GM18861 (cell line): ENCODE measurements at regions not wholly inside any gene's neighbourhood (a gene's known extent, or its start where the extent isn't known, plus 50 kb on each side); places are given as distances from the start of the nearest gene placed in this dataset.
"Not testable (repeated sequence)": the region's sequence is repeated elsewhere in the genome, so short reads cannot be mapped to it uniquely, and the experiment has no call there.

Source experiments
- ATAC-seq: cut with Tn5 transposase; IDR thresholded peaks from one replicate; pipeline ENCODE4 v1.9.1; 2021; ENCODE audit not compliant: unreplicated experiment

DNA sequence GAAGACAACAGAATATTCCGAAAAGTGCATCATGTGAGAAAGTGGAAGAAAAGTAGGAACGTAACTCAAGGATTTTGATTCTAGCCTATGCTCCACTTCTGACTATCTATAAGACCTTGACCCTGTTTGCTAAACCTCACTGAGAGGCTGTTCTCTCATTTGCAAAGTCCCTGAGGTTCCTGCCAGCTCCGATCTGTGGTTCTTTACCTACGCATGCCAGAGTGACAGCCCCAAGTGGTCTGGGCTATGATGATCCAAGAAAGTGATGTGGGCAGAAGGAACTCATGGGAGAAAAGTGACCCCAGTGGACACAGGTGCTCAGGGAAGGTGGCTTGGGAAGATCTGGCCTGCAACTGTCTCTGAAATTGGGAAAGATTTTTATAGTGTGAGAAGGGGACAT is 301.1 kb upstream of the CDH11 start:
- ATAC-seq = no peak

DNA sequence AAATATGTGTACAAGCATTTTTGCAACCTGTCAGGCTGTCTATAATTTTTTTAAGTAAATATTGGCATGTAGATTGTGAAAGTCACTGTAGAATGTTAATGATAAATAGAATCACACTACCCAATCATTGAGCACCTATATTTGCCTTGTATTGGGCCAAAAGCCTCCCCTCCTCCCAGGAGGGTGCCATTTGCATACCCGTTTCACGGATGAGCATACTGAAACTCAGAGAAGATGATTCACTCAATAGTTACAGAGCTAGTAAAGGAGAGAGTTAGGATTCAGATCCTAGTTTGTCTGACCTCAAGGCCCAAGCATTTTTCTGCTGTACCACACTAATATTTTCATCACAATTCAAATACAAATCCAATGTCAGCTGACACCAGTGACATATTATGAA is 299.7 kb upstream of the CDH11 start:
- no peak for ATAC-seq

DNA sequence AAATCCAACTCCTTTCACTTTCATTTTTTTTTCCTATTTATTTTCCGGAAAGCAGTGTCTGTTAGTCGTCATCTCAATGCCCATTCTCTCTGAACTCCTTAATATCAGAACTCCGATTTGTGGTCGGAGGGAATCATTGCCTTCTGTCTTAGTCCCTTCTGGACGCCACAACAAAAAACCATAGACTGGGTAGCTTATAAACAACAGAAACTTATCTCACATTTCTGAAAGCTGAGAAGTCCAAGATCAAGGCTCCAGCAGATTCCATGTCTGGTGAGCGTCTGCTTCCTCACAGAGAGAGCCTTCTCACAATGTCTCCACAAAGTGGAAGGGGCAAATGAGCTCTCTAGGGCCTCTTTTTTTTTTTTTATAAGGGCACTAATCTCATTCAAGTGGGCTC is 296.6 kb upstream of the CDH11 start:
- ATAC-seq = no peak

DNA sequence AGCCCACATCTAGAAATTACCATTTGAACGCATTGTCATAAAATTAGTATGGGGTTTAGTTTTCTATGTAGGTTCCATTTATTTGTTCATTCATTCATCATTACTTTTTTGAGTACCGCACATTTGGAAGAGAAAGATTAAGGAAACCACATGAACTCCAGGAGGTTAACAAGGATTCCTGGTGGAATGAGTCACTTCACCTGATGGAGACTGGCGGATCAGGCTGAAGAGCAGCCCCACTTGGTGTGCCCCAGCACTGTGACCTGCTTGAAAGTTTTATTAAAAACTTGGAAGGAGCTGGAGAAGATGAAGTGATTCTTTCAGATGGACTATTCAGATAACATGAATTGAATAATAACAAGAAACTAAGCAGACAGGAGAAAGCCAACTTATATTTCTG is 293.6 kb upstream of the CDH11 start:
- ATAC-seq = no peak

DNA sequence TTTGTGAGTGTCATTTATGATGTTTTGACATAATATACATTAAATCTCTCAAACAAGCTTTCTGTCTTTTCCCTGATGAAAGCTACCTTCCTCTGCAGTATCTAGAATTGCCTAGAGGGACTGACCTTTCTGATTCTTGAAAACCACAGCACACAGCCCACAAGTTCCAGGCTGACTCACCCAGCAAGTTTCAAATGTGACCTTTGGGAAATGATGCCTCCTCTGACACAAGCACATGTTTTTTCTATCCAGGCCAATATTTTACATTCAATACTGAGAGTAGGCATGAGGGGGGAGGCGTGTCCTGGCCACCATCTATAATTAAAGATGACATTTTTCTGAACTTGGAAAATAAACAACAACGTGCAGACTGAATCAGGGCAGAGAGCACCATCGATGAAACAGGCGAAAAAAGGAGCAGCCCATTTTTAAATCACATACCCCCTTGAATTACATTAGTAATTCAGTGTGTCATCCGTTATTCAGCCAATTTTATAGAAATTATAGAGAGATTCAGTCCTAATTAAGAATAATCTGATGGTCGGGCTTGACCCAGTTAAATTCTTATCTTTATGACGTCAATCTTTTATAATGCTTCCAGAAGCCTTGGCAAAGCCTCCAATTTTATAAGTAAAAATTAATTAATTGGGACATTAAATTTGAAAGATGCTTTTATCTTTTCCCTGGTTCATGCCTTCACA is 292.6 kb upstream of the CDH11 start:
- ATAC-seq = no peak

DNA sequence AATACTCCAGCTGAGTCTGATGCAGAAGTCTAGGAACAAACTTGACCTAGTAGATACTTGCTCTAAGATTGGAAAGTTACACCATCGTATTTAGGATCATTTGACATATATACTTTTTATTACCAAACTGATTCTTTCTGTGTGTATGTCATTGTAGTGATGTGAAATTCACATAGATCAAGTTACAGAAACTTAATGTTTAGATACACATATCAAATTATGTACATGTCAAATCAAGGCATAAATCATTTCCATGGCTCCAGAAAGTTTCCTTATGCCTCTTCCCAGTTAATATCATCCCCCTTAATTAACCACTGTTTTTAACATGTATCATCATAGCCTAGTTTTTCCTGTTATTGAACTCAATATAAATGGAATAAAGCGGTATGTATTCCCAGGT is 292.0 kb upstream of the CDH11 start:
- no peak for ATAC-seq

DNA sequence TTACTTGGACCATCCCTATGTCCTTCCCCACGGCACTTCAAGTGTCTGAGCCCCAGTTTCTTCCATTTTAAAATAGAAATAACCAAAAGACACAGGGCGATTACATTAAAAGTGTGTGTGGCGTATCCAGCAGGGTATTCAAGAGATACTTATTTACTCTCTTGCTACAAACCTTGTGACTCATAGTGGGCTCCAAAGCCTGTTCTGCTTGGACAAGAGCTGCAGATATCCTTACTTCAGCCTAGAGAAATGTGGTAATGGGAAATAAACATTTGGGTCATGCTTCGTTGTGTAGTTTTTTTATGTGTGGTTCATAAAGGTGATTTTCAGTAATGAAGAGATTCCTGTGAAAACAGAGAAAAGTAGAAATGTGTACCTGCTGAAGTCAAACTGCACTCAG is 288.9 kb upstream of the CDH11 start:
- no peak for ATAC-seq

DNA sequence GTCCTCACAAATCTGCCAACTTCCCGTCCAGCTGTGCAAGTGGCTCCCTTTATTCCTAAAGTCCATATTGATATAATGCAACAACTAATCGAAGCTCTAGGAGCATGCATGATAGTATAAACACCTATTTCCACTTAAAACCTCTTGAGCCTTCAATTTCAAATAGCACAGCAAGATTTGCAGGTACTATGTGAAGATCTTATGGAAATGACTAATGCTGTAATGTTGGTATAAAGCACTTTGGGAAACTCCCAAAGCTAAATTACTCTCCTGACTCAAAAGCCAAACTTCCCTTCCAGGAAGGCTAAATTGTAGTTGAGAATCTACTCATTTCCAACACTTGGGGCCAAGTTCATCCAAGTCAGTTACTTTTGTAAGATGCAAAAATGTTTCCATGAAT is 287.6 kb upstream of the CDH11 start:
- no peak for ATAC-seq

DNA sequence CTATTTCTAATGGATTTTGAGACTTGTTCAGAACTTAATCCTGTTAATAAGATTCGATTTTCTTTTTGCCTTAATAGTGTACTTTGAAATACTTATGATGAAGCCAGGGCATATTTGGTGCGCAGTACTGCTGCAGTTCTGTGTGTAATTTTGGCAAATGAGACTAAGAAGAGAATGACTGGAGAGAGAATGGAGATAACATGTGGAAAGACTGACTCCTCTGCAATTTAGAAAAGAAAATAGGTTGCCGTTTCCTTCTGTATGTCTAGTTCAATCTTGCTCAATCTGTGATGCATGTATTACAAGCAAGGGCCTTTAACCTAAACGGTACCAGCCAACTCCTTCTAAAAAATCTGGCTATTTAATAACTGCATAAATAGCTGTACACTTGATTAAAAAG is 285.1 kb upstream of the CDH11 start:
- no peak for ATAC-seq

DNA sequence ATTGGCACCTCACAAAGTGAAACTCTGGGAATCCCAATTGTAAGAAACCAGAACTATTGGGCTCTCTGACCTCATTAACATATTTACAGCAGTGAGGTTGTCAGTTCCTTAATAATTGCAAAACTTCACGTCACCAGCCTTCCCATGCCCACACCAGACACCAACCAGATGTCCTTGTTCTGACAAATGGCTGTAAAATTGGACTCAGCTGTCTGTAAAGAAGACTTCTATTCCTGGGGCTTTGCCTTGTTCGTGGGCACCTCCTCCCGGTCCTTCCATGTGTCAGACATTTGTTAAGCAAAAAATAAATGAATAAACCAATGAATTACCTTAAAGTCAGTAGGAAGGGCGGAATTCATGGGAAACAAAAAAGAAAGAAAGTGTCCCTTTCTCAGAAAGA is 284.3 kb upstream of the CDH11 start:
- ATAC-seq = no peak

DNA sequence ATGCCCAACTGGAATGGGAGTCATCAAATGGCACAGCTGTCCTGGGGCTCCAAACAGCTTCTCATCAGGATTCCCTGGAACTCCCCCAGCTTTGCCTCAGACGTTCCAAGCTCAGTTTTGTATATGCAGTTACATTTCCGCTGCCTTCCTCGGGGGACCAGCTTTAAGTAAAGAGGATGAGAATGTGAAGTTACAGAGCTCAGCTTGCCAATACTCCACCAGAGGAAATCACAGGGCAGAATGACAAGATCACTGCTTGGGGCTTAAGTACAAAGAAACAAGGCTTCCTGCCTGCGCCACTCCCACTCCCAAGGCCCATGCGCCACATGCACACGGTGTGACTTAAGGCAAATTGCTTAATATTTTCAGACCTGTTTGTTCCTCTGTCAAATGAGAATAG is 272.4 kb upstream of the CDH11 start:
- ATAC-seq = no peak

DNA sequence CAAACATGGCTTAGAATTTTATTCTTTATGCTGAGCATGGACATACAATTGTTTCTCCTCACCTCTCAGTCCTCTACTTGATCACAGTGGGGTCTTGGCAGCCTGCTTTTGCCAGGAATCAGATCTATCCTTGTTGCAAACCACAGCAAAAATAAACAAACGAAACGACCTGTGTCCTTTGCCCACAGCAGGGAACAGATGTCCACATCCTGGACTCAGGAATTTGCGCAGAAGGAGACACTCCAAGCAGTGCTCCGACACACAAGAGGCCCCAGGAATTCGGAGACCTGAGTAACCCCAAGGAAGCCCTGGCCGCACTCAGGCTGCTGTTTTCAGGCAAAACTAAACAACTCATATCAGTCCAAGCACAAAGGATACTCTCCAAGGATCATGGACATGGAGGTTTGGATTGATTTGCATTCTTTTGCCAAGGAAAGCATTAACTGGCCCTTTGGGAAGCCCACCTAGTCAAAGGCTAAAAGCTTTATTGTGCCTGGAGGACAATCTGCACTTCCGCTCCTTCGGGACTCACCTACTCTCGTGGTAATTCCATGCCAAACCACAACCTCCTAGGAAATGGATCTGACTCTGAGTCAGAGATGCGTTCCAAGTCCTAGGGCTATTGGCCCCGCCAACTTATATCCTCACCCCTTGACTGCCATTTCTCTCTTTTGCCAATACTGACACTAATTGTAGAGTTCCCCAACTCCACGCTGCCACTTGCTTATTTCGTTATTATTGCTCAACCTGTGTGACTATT is 271.1 kb upstream of the CDH11 start:
- no peak for ATAC-seq

DNA sequence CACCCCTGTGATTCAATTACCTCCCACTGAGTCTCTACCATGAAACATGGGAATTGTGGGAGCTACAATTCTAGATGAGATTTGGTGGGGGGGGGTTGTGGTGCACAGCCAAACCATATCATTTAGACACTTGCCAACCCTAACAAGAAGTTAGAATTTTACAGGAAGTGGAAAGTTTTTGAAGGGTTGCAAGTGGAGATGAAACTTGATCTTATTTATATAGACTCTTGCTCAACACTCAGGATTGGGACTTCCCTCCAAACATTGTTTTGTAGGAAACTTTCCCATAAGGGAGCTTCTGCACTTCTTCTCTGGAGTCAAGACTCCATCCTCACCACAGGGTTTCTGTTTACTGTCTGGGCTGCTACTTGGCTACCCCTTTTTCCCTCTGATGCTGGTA is 266.7 kb upstream of the CDH11 start:
- no peak for ATAC-seq

DNA sequence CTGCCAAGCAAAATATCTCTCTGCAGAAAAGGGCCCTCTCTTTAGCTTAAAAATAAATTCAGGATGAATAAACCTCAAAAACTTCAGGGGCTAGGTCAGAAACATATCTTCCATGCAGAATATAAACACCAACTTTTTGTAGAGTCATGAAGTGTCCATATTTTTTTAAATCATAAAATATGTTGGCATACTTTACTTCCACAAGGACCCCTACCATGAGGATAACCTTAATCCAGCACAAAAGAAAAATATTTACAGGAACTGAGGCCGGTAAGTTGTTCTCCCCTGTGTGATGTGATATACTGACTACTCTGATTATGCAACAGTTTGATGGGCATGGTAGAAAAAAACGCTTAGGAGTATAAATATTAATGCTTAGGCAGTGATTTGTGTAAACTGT is 264.8 kb upstream of the CDH11 start:
- ATAC-seq = no peak

DNA sequence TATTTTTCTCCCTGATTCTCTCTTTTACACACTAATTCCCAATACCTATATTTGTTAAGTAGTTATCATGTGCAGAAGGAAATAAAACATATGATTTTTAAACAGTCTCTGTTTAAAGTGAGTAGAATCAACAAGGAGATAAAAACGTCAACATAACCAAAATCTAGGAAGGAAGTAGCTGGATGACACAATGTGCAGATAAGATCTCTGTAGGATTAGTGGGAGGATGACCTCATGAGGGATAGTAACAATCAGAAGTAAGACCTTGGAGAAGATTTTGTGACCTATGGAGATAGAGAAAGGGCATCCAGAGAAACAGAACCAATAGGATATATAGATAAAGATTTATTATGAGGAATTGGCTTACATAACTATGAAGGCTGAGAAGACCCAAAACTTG is 262.6 kb upstream of the CDH11 start:
- ATAC-seq = no peak

DNA sequence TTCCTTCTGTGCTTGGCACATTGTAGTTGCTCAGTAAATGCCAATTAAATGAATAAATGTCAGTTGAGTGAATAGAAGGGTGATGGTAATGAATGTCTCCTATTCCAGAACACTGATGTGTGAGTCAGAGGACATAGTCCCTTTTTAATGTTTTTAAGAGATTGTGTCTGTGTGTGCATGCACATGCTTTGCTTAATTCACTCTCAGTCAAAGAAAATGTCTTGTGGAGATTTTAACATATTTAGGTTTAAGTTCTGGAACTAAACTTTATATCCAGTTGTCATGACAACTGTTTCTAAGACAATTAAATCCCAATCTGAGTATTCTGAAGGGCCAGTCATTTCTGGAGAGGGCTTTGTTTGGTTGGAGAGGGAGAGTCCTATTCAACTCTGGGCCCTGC is 255.3 kb upstream of the CDH11 start:
- ATAC-seq = no peak

DNA sequence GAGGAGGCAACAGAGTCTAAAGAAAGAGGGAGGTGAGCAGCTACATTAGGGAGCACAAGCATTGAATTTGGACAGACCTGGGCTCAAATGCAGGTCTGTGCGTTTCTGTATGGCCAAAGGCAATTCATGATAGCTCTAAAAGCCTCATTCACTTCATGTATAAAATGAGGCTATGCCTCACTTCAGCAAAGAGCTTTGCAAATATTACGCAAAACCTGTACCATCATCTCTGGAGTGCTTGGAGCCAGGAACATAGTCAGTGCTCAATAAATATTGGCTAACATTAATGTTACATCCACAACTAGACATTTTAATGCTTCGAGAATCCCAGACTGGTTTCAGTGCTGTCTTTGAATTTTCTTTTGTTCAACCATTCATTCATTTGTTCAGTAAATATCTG is 254.7 kb upstream of the CDH11 start:
- no peak for ATAC-seq

DNA sequence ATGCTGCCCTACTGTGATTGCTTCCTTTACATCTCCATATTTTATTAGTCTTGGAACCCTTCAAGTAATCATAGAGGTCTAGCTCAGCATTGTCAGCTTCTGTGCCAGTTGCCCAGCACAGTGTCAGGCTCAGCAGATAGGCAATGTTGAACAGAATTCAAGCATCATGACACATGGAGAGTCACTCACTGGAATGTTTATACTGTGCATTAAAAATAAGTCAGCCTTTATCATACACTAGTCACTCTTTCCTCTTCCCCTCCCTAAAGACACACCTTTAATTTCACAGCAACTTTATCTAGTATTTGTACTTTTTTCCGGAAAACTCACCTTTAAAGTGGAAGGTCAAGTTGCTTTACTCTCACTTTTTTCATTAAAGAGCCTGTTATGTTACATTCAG is 253.8 kb upstream of the CDH11 start:
- no peak for ATAC-seq

DNA sequence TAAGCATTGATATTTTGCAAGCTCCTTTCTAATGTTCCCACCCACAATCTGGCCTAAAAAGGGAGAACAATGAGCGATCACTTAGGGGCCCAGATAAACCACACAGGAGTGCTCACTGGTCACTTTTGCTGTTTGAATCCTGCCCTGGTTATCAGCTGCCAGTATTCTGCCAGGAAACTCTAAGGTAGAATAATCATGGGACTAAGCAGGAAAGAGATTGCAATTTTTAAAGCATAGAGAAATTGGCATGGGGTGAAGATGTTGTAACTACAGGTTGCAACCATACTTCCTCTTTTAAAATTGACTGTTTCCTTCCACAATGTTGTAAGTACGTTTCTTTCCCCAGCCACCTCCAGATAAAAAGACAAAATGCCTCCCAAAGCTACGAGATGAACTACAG is 251.2 kb upstream of the CDH11 start:
- ATAC-seq = no peak

DNA sequence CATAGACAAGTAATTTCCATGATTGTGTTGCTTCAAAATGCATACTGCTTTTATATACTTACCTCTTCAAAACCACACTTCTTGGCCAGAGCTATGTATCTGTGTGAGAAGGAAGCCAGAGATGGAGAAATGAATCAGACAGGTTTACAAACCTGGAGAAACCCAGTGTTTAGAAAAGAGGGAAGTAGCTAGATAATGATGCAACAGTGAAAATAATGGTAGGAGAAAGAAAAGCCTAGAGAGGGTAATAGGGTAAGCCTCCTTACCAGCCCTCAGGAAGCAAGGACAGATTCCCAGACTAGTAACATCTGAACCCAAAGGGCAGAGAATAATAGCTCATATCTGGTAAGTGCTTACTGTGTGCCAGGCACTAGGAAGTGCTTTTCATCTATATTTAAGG is 250.3 kb upstream of the CDH11 start:
- ATAC-seq = no peak

DNA sequence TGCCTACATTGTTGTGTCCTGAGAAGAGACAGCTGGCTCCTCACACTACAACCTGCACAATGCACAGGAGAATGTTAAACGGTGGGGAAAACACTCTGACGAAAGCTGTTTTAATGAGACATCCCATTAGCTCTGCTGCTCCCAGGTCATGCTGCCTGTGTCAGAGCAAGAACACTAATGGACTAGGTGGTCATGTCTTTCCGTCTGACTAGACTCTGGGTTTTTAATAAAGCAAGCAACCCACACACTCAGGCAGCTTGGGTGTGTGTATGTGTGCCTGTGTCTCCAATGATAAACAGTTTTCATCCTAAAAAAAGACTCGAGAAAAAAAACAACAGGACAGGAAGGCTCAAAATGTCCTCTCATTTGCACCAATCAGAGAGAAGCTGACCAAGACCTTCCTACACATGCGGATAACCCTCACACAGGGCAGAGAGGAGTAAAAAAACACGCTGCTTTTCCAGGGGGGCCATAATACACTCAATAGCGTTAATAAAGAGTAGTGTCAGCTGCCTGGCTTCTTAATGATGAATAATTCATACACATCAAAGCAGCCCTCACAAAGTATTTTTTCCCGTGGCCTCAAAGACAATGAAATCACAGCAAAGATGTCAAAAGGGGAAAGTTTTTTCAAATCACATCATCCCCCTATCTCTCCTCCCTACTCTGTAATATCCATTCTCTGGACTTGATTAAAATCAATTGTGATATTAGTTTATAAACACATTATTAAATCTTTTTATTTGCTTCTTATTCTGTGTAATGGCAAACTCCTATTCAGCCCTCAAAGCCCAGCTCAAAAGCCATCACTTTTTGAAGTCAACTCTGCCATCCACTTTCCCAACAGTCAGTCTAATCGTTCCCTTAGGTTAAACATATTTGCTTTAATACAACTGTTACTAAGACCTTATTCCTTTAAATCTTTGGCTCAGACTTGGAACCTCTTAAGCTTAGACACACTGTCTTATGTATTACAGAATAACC is 244.2 kb upstream of the CDH11 start:
- no peak for ATAC-seq

DNA sequence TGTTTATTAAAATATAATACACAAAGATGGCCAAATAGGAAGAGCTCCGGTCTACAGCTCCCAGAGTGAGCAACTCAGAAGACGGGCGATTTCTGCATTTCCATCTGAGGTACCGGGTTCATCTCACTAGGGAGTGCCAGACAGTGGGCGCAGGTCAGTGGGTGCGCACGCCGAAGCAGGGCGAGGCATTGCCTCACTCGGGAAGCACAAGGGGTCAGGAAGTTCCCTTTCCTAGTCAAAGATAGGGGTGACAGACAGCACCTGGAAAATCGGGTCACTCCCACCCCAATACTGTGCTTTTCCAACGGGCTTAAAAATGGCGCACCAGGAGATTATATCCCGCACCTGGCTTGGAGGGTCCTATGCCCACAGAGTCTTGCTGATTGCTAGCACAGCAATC is 234.9 kb upstream of the CDH11 start:
- not testable (repeated sequence) for ATAC-seq
